ENCODE measurements at regions not wholly inside any gene's neighbourhood (a gene's known extent, or its start where the extent isn't known, plus 50 kb on each side); places are given as distances from the start of the nearest gene placed in this dataset.

- TF ChIP-seq, protein P1, sequence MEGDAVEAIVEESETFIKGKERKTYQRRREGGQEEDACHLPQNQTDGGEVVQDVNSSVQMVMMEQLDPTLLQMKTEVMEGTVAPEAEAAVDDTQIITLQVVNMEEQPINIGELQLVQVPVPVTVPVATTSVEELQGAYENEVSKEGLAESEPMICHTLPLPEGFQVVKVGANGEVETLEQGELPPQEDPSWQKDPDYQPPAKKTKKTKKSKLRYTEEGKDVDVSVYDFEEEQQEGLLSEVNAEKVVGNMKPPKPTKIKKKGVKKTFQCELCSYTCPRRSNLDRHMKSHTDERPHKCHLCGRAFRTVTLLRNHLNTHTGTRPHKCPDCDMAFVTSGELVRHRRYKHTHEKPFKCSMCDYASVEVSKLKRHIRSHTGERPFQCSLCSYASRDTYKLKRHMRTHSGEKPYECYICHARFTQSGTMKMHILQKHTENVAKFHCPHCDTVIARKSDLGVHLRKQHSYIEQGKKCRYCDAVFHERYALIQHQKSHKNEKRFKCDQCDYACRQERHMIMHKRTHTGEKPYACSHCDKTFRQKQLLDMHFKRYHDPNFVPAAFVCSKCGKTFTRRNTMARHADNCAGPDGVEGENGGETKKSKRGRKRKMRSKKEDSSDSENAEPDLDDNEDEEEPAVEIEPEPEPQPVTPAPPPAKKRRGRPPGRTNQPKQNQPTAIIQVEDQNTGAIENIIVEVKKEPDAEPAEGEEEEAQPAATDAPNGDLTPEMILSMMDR (IDR thresholded peaks at IDR 0.05; ENCODE audit: insufficient read depth, low read length): no peak
- TF ChIP-seq GABPA (IDR thresholded peaks at IDR 0.05; ENCODE audit: low read depth): no peak
- TF ChIP-seq, protein P2, sequence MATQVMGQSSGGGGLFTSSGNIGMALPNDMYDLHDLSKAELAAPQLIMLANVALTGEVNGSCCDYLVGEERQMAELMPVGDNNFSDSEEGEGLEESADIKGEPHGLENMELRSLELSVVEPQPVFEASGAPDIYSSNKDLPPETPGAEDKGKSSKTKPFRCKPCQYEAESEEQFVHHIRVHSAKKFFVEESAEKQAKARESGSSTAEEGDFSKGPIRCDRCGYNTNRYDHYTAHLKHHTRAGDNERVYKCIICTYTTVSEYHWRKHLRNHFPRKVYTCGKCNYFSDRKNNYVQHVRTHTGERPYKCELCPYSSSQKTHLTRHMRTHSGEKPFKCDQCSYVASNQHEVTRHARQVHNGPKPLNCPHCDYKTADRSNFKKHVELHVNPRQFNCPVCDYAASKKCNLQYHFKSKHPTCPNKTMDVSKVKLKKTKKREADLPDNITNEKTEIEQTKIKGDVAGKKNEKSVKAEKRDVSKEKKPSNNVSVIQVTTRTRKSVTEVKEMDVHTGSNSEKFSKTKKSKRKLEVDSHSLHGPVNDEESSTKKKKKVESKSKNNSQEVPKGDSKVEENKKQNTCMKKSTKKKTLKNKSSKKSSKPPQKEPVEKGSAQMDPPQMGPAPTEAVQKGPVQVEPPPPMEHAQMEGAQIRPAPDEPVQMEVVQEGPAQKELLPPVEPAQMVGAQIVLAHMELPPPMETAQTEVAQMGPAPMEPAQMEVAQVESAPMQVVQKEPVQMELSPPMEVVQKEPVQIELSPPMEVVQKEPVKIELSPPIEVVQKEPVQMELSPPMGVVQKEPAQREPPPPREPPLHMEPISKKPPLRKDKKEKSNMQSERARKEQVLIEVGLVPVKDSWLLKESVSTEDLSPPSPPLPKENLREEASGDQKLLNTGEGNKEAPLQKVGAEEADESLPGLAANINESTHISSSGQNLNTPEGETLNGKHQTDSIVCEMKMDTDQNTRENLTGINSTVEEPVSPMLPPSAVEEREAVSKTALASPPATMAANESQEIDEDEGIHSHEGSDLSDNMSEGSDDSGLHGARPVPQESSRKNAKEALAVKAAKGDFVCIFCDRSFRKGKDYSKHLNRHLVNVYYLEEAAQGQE (IDR thresholded peaks at IDR 0.05; ENCODE audit: insufficient replicate concordance, low read depth): no peak
- no peak for TF ChIP-seq POLR2AphosphoS5 (IDR thresholded peaks at IDR 0.05; ENCODE audit: low read depth)
Observed at GRCh38 chr15:25176991-25177954, 222.5 kb downstream of the SNRPN start.

Measured in HL-60 (cell line).